ENCODE measurements at regions not wholly inside any gene's neighbourhood (a gene's known extent, or its start where the extent isn't known, plus 50 kb on each side); places are given as distances from the start of the nearest gene placed in this dataset.

- no peak for TF ChIP-seq FOXA2 (IDR thresholded peaks at IDR 0.05)
- TF ChIP-seq EGR1 (IDR thresholded peaks at IDR 0.05; ENCODE audit: low read depth in 2 of 2): no peak
- no peak for TF ChIP-seq HNF4G (IDR thresholded peaks at IDR 0.05)
- no peak for TF ChIP-seq CTCF (IDR thresholded peaks at IDR 0.05; ENCODE audit: low read depth, low read length, missing input control)
- TF ChIP-seq HNF4A (conservative IDR thresholded peaks at IDR 0.05): no peak
- no peak for TF ChIP-seq YY1 (IDR thresholded peaks at IDR 0.05)
- no peak for DNase-seq (ENCODE audit: low spot score)
- WGBS: 74% methylated on average over 2 of the region's 2 CpGs
Observed at GRCh38 chr4:95981591-95981990, 141.7 kb downstream of the PDHA2 start.

GRCh38 chr4:95982516-95982915 lies 142.6 kb downstream of the PDHA2 start:
- WGBS: 78% methylated on average over 1 of the region's 1 CpG
- Histone ChIP-seq H3K36me3 (ENCODE audit: control insufficient read depth in 4 of 4, insufficient read depth in 3 of 4, low read depth in 1 of 4, low read length in 3 of 4) (no peaks in the 10 kb centered on the region), H3K9ac (ENCODE audit: low read depth in 1 of 2, low read length in 2 of 2) (no peak overlapping the region), H3K27ac (ENCODE audit: low read depth in 1 of 2, low read length in 2 of 2) (no peak overlapping the region), H3K4me1 (ENCODE audit: control insufficient read depth in 4 of 4, insufficient read depth in 4 of 4, low read length in 3 of 4) (no peaks in the 10 kb centered on the region), H3K27me3 (ENCODE audit: control insufficient read depth in 4 of 4, insufficient read depth in 4 of 4, low read length in 3 of 4) (no peaks in the 10 kb centered on the region), H3K9me3 (ENCODE audit: control insufficient read depth in 4 of 4, low read length in 3 of 4) (peaks cover 0 to 2% (median 0%) of the 10 kb centered on the region in 4 donors), H3K4me3 (ENCODE audit: low read depth in 1 of 3, low read length in 3 of 3) (no peak overlapping the region)
- DNase-seq (ENCODE audit: low spot score): no peak
- TF ChIP-seq, protein P1, sequence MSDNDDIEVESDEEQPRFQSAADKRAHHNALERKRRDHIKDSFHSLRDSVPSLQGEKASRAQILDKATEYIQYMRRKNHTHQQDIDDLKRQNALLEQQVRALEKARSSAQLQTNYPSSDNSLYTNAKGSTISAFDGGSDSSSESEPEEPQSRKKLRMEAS (IDR thresholded peaks at IDR 0.05): no peak
- TF ChIP-seq FOXA1 (IDR thresholded peaks at IDR 0.05): no peak
- no peak for TF ChIP-seq RXRA (IDR thresholded peaks at IDR 0.05)
- TF ChIP-seq, protein P2, sequence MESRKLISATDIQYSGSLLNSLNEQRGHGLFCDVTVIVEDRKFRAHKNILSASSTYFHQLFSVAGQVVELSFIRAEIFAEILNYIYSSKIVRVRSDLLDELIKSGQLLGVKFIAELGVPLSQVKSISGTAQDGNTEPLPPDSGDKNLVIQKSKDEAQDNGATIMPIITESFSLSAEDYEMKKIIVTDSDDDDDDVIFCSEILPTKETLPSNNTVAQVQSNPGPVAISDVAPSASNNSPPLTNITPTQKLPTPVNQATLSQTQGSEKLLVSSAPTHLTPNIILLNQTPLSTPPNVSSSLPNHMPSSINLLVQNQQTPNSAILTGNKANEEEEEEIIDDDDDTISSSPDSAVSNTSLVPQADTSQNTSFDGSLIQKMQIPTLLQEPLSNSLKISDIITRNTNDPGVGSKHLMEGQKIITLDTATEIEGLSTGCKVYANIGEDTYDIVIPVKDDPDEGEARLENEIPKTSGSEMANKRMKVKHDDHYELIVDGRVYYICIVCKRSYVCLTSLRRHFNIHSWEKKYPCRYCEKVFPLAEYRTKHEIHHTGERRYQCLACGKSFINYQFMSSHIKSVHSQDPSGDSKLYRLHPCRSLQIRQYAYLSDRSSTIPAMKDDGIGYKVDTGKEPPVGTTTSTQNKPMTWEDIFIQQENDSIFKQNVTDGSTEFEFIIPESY (IDR thresholded peaks at IDR 0.05): no peak
- TF ChIP-seq NR2F2 (IDR thresholded peaks at IDR 0.05): no peak
- TF ChIP-seq REST (IDR thresholded peaks at IDR 0.05): no peak
- TF ChIP-seq CTCF (IDR thresholded peaks at IDR 0.05; ENCODE audit: low read depth, low read length, missing input control): no peak
- TF ChIP-seq GABPA (IDR thresholded peaks at IDR 0.05 in 1 of 2, conservative IDR thresholded peaks at IDR 0.05 in 1 of 2): no peak
- no peak for TF ChIP-seq EGR1 (IDR thresholded peaks at IDR 0.05; ENCODE audit: low read depth in 2 of 2)
- TF ChIP-seq SP1 (IDR thresholded peaks at IDR 0.05): no peak
- no peak for TF ChIP-seq HNF4G (IDR thresholded peaks at IDR 0.05)
- no peak for TF ChIP-seq YY1 (IDR thresholded peaks at IDR 0.05)
- TF ChIP-seq TAF1 (conservative IDR thresholded peaks at IDR 0.05): no peak
- TF ChIP-seq RAD21 (IDR thresholded peaks at IDR 0.05): no peak
- TF ChIP-seq JUND (IDR thresholded peaks at IDR 0.05): no peak
- TF ChIP-seq HNF4A (conservative IDR thresholded peaks at IDR 0.05): no peak

More at GRCh38 chr4:95981591-95981990, 141.7 kb downstream of the PDHA2 start:
- H3K9me3 ChIP-seq (ENCODE audit: control insufficient read depth in 4 of 4, low read length in 3 of 4): peaks cover 0 to 2% (median 0%) of the 10 kb centered on the region in 4 donors
- H3K27me3 ChIP-seq (ENCODE audit: control insufficient read depth in 4 of 4, insufficient read depth in 4 of 4, low read length in 3 of 4): no peaks in the 10 kb centered on the region
- H3K4me1 ChIP-seq (ENCODE audit: control insufficient read depth in 4 of 4, insufficient read depth in 4 of 4, low read length in 3 of 4): no peaks in the 10 kb centered on the region
- no peak overlapping the region for H3K27ac ChIP-seq (ENCODE audit: low read depth in 1 of 2, low read length in 2 of 2)
- H3K4me3 ChIP-seq (ENCODE audit: low read depth in 1 of 3, low read length in 3 of 3): no peak overlapping the region
- H3K36me3 ChIP-seq (ENCODE audit: control insufficient read depth in 4 of 4, insufficient read depth in 3 of 4, low read depth in 1 of 4, low read length in 3 of 4): no peaks in the 10 kb centered on the region
- no peak overlapping the region for H3K9ac ChIP-seq (ENCODE audit: low read depth in 1 of 2, low read length in 2 of 2)

All from liver (tissue), 8 donors.